ENCODE measurements at regions not wholly inside any gene's neighbourhood (a gene's known extent, or its start where the extent isn't known, plus 50 kb on each side); places are given as distances from the start of the nearest gene placed in this dataset.

GRCh38 chr18:33841221-33841967 lies 263.4 kb downstream of the ASXL3 start:
- TF ChIP-seq CTCF (IDR thresholded peaks at IDR 0.05; ENCODE audit: poor library complexity) (no peak), EZH2phosphoT487 (IDR thresholded peaks at IDR 0.05; ENCODE audit: low read depth, severe bottlenecking, unreplicated experiment) (no peak), EZH2 (IDR thresholded peaks at IDR 0.05; ENCODE audit: borderline replicate concordance) (no peak)
- Histone ChIP-seq H2AFZ (no peak overlapping the region), H4K20me1 (ENCODE audit: insufficient read depth, poor library complexity, severe bottlenecking) (no peaks in the 10 kb centered on the region), H3K79me2 (no peaks in the 10 kb centered on the region), H3K9me3 (ENCODE audit: low read depth) (no peaks in the 10 kb centered on the region), H3K27ac (no peak overlapping the region), H3K36me3 (replicated peaks; ENCODE audit: insufficient read depth, low read depth) (no peaks in the 10 kb centered on the region), H3K4me3 (no peak overlapping the region), H3K9me2 (replicated peaks; ENCODE audit: insufficient read depth) (no peaks in the 10 kb centered on the region), H3K4me1 (ENCODE audit: insufficient read depth) (no peaks in the 10 kb centered on the region), H3K27me3 (no peaks in the 10 kb centered on the region), H3K4me2 (no peak overlapping the region)
- no peak for DNase-seq (ENCODE audit: low spot score)
- WGBS (ENCODE audit: low lambda C conversion rate, missing lambda C conversion rate): 77% methylated on average over 6 of the region's 6 CpGs

GRCh38 chr18:33840212-33840593 lies 262.2 kb downstream of the ASXL3 start:
- no peak overlapping the region for H3K4me3 ChIP-seq
- no peaks in the 10 kb centered on the region for H3K4me1 ChIP-seq (ENCODE audit: insufficient read depth)
- no peaks in the 10 kb centered on the region for H4K20me1 ChIP-seq (ENCODE audit: insufficient read depth, poor library complexity, severe bottlenecking)
- H3K27ac ChIP-seq: no peak overlapping the region
- H3K27me3 ChIP-seq: no peaks in the 10 kb centered on the region
- WGBS (ENCODE audit: low lambda C conversion rate, missing lambda C conversion rate): 33% methylated on average over 2 of the region's 2 CpGs
- no peaks in the 10 kb centered on the region for H3K36me3 ChIP-seq (replicated peaks; ENCODE audit: insufficient read depth, low read depth)
- no peaks in the 10 kb centered on the region for H3K79me2 ChIP-seq
- H3K4me2 ChIP-seq: peak overlapping the region; percentile 52
- H3K9me3 ChIP-seq (ENCODE audit: low read depth): no peaks in the 10 kb centered on the region
- TF ChIP-seq EZH2 (IDR thresholded peaks at IDR 0.05; ENCODE audit: borderline replicate concordance) (no peak), CTCF (IDR thresholded peaks at IDR 0.05; ENCODE audit: poor library complexity) (no peak), EZH2phosphoT487 (IDR thresholded peaks at IDR 0.05; ENCODE audit: low read depth, severe bottlenecking, unreplicated experiment) (no peak)
- H3K9me2 ChIP-seq (replicated peaks; ENCODE audit: insufficient read depth): no peaks in the 10 kb centered on the region
- no peak for DNase-seq (ENCODE audit: low spot score)
- no peak overlapping the region for H2AFZ ChIP-seq

- H3K4me3 ChIP-seq: no peak overlapping the region
- peak; percentile 77 for DNase-seq (ENCODE audit: low spot score)
- WGBS (ENCODE audit: low lambda C conversion rate, missing lambda C conversion rate): 12% methylated on average over 6 of the region's 6 CpGs
These were observed 261.6 kb downstream of the ASXL3 start for GRCh38 chr18:33839452-33840211.

More at GRCh38 chr18:33839452-33840211, 261.6 kb downstream of the ASXL3 start:
- Histone ChIP-seq H3K4me1 (ENCODE audit: insufficient read depth) (no peaks in the 10 kb centered on the region), H3K27me3 (no peaks in the 10 kb centered on the region), H3K27ac (no peak overlapping the region), H3K36me3 (replicated peaks; ENCODE audit: insufficient read depth, low read depth) (no peaks in the 10 kb centered on the region), H2AFZ (no peak overlapping the region), H3K4me2 (peak overlapping the region; percentile 52), H3K79me2 (no peaks in the 10 kb centered on the region), H4K20me1 (ENCODE audit: insufficient read depth, poor library complexity, severe bottlenecking) (no peaks in the 10 kb centered on the region), H3K9me2 (replicated peaks; ENCODE audit: insufficient read depth) (no peaks in the 10 kb centered on the region), H3K9me3 (ENCODE audit: low read depth) (no peaks in the 10 kb centered on the region)
- TF ChIP-seq EZH2phosphoT487 (IDR thresholded peaks at IDR 0.05; ENCODE audit: low read depth, severe bottlenecking, unreplicated experiment) (no peak), EZH2 (IDR thresholded peaks at IDR 0.05; ENCODE audit: borderline replicate concordance) (no peak), CTCF (IDR thresholded peaks at IDR 0.05; ENCODE audit: poor library complexity) (peak; percentile 90)

All from hepatocyte (in vitro differentiated cells).